Endothelial cell (in vitro differentiated cells): ENCODE measurements at regions not wholly inside any gene's neighbourhood (a gene's known extent, or its start where the extent isn't known, plus 50 kb on each side); places are given as distances from the start of the nearest gene placed in this dataset.

Experiments used
- DNase-seq: peaks from one replicate; pipeline ENCODE4 v3.0.0; 2021; ENCODE audit warnings: low spot score
- H3K27ac Mint-ChIP-seq: one replicate; pipeline ENCODE4 v1.8.0; 2021; ENCODE audit warnings: mixed read lengths, inconsistent platforms; ENCODE audit not compliant: unreplicated experiment
- H3K27me3 Mint-ChIP-seq: one replicate; pipeline ENCODE4 v1.8.0; 2021; ENCODE audit warnings: mild to moderate bottlenecking, moderate library complexity, mixed read lengths, inconsistent platforms; ENCODE audit not compliant: unreplicated experiment
- H3K36me3 Mint-ChIP-seq: one replicate; pipeline ENCODE4 v1.8.0; 2021; ENCODE audit warnings: mild to moderate bottlenecking, low read depth, mixed read lengths, inconsistent platforms; ENCODE audit not compliant: unreplicated experiment
- H3K4me1 Mint-ChIP-seq: one replicate; pipeline ENCODE4 v1.8.0; 2021; ENCODE audit warnings: mild to moderate bottlenecking, mixed read lengths, inconsistent platforms; ENCODE audit not compliant: unreplicated experiment
- H3K4me3 Mint-ChIP-seq: one replicate; pipeline ENCODE4 v1.8.0; 2021; ENCODE audit warnings: mild to moderate bottlenecking, mixed read lengths, inconsistent platforms; ENCODE audit not compliant: unreplicated experiment
- H3K9me3 Mint-ChIP-seq: one replicate; pipeline ENCODE4 v1.8.0; 2021; ENCODE audit warnings: mixed read lengths, inconsistent platforms; ENCODE audit not compliant: unreplicated experiment
- TF ChIP-seq, protein P1 (sequence below): fragments of 200-600 bp; sonication (generic); IDR thresholded peaks from one replicate; pipeline ENCODE4 v1.5.0; 2021; ENCODE audit warnings: antibody characterized with exemption; ENCODE audit not compliant: unreplicated experiment

DNA sequence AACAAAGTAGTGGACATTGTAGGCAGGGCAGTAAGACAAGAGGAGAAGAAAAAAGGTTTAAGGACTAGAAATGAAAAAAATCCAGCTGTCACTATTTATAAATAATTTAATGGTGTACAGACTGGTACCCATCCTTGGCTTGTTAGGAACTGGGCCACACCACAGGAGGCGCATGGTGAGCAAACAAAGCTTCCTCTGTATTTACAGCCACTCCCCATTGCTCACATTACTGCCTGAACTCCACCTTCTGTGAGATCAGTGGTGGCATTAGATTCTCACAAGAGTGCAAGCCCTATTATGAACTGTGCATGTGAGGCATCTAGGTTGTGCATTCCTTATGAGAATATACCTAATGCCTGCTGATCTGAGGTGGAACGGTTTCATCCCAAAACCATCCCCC is 62.6 kb upstream of the DMAC1 start:
- no peaks in the 10 kb centered on the region for H3K36me3 Mint-ChIP-seq
- H3K4me3 Mint-ChIP-seq: no peak overlapping the region
- no peak overlapping the region for H3K27ac Mint-ChIP-seq
- H3K4me1 Mint-ChIP-seq: no peaks in the 10 kb centered on the region
- DNase-seq: no peak
- TF ChIP-seq, protein P1, sequence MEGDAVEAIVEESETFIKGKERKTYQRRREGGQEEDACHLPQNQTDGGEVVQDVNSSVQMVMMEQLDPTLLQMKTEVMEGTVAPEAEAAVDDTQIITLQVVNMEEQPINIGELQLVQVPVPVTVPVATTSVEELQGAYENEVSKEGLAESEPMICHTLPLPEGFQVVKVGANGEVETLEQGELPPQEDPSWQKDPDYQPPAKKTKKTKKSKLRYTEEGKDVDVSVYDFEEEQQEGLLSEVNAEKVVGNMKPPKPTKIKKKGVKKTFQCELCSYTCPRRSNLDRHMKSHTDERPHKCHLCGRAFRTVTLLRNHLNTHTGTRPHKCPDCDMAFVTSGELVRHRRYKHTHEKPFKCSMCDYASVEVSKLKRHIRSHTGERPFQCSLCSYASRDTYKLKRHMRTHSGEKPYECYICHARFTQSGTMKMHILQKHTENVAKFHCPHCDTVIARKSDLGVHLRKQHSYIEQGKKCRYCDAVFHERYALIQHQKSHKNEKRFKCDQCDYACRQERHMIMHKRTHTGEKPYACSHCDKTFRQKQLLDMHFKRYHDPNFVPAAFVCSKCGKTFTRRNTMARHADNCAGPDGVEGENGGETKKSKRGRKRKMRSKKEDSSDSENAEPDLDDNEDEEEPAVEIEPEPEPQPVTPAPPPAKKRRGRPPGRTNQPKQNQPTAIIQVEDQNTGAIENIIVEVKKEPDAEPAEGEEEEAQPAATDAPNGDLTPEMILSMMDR: no peak
- H3K27me3 Mint-ChIP-seq: no peaks in the 10 kb centered on the region
- no peaks in the 10 kb centered on the region for H3K9me3 Mint-ChIP-seq

DNA sequence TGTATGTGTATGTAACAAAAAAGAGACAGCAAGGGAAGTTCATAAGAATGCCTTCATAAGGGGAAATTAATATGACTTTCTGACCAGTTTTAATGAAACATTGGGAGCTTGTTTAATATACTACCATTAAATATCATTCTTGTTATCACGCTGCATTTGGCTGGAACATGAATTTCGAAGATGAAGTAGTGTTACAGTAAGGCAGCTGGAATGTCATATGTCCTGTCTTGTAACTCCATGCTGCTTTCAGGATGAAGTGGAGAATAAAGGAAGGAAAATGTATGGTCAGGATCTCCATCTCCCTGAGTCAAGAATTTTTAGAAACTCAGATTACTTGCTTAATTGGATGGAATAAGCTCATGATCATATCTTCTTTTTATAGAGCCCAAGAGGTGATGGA is 61.5 kb upstream of the DMAC1 start:
- H3K27ac Mint-ChIP-seq: no peak overlapping the region
- no peak overlapping the region for H3K4me3 Mint-ChIP-seq
- H3K36me3 Mint-ChIP-seq: no peaks in the 10 kb centered on the region
- TF ChIP-seq, protein P1: no peak
- DNase-seq: no peak
- no peaks in the 10 kb centered on the region for H3K9me3 Mint-ChIP-seq
- H3K4me1 Mint-ChIP-seq: no peaks in the 10 kb centered on the region
- no peaks in the 10 kb centered on the region for H3K27me3 Mint-ChIP-seq

DNA sequence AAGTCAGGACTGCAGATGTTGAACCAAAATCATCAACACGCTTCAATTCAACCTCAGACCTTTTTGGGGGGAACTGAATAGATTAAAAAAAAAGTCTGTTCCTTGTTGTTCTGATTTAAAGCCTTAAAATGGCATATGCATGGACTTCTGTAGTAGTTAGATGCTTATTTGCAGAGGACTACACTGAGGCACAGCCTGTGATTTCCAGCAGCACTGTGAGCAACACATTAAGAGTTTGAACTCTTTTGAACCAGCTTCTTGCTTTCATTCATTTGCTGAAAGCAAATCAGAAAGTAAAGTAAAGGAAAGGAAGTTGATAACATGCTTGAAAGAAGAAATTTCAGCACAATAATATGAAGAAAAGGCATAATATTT is 60.7 kb upstream of the DMAC1 start:
- H3K9me3 Mint-ChIP-seq: no peaks in the 10 kb centered on the region
- no peaks in the 10 kb centered on the region for H3K4me1 Mint-ChIP-seq
- no peak overlapping the region for H3K4me3 Mint-ChIP-seq
- H3K27me3 Mint-ChIP-seq: no peaks in the 10 kb centered on the region
- H3K27ac Mint-ChIP-seq: no peak overlapping the region
- TF ChIP-seq, protein P1: no peak
- DNase-seq: no peak
- no peaks in the 10 kb centered on the region for H3K36me3 Mint-ChIP-seq

DNA sequence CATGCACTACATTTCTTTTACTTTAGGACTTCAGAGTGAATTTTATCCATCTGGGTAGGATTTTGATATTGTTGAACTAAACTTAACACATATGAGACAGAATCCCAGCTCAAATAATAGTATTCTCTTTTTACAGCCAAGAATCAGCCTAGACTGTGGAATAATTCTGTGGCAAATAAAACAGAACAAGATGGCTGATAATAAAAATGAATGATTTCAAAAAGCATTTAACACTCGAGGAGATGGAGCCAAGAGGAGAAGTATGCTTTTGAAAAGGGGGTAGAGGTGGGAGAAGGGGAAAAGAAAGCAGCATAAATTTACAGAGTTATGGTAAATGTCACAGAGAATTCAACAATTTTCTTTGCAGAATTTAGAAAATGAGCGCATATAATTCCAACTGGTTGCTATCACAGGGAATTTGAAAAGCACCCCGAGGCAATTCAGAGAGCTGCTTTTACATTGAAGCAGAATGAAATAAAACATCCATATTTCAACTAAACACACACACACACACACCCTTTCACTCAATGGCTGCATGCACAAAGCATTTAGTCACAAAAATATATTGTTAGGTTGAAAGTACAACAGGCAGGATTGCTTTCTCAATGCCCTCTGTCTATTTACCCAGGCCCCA is 60.2 kb upstream of the DMAC1 start:
- TF ChIP-seq, protein P1: no peak
- no peaks in the 10 kb centered on the region for H3K27me3 Mint-ChIP-seq
- no peaks in the 10 kb centered on the region for H3K9me3 Mint-ChIP-seq
- DNase-seq: no peak
- no peaks in the 10 kb centered on the region for H3K36me3 Mint-ChIP-seq
- no peak overlapping the region for H3K27ac Mint-ChIP-seq
- no peak overlapping the region for H3K4me3 Mint-ChIP-seq
- no peaks in the 10 kb centered on the region for H3K4me1 Mint-ChIP-seq

DNA sequence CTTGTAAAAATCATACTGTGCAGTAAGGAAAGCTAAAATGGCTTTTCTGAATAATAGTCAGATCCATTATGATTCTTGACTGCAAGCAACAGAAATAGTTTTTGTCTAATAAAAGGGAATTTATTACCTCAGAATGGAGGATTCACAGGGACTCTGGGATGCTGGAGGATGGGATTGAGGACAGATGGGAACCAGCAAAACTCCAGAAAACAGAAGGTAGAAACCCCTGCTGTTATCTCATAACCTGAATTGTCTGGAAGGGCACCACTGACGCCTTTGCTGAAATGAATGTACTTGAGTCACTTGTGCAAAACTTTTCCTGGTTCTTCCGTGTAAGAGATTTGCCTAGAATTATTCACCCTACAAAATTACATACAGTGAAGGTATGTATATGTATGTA is 58.6 kb upstream of the DMAC1 start:
- DNase-seq: no peak
- H3K4me1 Mint-ChIP-seq: no peaks in the 10 kb centered on the region
- H3K36me3 Mint-ChIP-seq: no peaks in the 10 kb centered on the region
- H3K4me3 Mint-ChIP-seq: no peak overlapping the region
- H3K9me3 Mint-ChIP-seq: no peaks in the 10 kb centered on the region
- H3K27ac Mint-ChIP-seq: no peak overlapping the region
- TF ChIP-seq, protein P1: no peak
- H3K27me3 Mint-ChIP-seq: no peaks in the 10 kb centered on the region
